ENCODE measurements at regions not wholly inside any gene's neighbourhood (a gene's known extent, or its start where the extent isn't known, plus 50 kb on each side); places are given as distances from the start of the nearest gene placed in this dataset.

DNA sequence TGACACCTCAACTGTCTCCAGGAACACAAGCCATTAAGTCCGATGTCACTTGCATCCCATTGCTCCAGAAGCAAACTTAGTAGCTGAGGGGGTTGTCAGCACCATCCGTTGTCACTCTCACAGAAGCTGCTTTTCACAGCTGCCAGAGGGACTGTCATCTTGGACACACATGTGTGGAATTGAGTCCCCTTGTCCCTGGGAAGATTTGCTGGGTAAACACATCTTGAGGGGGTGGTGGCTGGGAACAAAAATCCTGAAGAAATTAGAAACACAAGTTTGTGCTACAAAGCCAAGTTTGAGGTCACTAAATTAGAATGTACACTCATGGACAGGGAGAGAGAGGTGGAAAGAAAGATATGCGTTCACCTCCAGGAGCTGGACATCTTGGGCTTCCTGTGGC, 55.2 kb upstream of the ADRA1B start:
- TF ChIP-seq, protein P1, sequence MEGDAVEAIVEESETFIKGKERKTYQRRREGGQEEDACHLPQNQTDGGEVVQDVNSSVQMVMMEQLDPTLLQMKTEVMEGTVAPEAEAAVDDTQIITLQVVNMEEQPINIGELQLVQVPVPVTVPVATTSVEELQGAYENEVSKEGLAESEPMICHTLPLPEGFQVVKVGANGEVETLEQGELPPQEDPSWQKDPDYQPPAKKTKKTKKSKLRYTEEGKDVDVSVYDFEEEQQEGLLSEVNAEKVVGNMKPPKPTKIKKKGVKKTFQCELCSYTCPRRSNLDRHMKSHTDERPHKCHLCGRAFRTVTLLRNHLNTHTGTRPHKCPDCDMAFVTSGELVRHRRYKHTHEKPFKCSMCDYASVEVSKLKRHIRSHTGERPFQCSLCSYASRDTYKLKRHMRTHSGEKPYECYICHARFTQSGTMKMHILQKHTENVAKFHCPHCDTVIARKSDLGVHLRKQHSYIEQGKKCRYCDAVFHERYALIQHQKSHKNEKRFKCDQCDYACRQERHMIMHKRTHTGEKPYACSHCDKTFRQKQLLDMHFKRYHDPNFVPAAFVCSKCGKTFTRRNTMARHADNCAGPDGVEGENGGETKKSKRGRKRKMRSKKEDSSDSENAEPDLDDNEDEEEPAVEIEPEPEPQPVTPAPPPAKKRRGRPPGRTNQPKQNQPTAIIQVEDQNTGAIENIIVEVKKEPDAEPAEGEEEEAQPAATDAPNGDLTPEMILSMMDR (IDR thresholded peaks at IDR 0.05; ENCODE audit: insufficient read depth, low read length) = no peak
- TF ChIP-seq POLR2AphosphoS5 (IDR thresholded peaks at IDR 0.05; ENCODE audit: low read depth) = no peak
